ENCODE measurements at regions not wholly inside any gene's neighbourhood (a gene's known extent, or its start where the extent isn't known, plus 50 kb on each side); places are given as distances from the start of the nearest gene placed in this dataset.
"Not testable (repeated sequence)": the region's sequence is repeated elsewhere in the genome, so short reads cannot be mapped to it uniquely, and the experiment has no call there.

DNA sequence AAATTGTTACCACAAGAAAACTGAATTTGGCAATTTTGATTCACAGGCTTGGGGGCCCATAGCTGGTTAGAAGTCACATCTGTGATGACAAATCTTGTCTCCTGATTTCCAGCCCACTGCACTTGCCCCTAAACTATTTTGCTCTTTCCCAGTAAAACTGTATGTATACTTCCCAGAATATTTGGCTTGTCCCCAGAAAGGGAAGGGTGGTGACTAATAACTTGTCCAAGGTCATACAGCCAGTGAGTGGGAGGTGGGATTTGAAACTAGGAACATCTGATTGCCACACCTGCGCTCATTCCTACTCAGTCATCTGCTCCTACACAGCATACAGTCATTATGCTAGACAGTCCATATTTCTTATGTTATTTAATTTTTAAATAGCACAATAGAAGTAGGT lies 304.5 kb downstream of the SDHAF3 start:
- DNase-seq = no peak
- Histone ChIP-seq H3K27me3 (replicated peaks) (no peaks in the 10 kb centered on the region), H3K27ac (no peak overlapping the region), H3K36me3 (replicated peaks) (no peaks in the 10 kb centered on the region), H3K4me3 (ENCODE audit: low read depth, low read length) (no peak overlapping the region)
- in situ Hi-C loops (cut with HindIII; ENCODE audit: low pct_ligation_motif_present, low sequenced_read_pairs) = no loop called here
- TF ChIP-seq, protein P1, sequence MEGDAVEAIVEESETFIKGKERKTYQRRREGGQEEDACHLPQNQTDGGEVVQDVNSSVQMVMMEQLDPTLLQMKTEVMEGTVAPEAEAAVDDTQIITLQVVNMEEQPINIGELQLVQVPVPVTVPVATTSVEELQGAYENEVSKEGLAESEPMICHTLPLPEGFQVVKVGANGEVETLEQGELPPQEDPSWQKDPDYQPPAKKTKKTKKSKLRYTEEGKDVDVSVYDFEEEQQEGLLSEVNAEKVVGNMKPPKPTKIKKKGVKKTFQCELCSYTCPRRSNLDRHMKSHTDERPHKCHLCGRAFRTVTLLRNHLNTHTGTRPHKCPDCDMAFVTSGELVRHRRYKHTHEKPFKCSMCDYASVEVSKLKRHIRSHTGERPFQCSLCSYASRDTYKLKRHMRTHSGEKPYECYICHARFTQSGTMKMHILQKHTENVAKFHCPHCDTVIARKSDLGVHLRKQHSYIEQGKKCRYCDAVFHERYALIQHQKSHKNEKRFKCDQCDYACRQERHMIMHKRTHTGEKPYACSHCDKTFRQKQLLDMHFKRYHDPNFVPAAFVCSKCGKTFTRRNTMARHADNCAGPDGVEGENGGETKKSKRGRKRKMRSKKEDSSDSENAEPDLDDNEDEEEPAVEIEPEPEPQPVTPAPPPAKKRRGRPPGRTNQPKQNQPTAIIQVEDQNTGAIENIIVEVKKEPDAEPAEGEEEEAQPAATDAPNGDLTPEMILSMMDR (IDR thresholded peaks at IDR 0.05; ENCODE audit: low read depth, low read length, missing control alignments) = no peak

GRCh38 chr7:97430006-97430405 lies 301.9 kb upstream of the TAC1 start:
- no peak for DNase-seq
- in situ Hi-C loops (cut with HindIII; ENCODE audit: low pct_ligation_motif_present, low sequenced_read_pairs) = no loop called here
- TF ChIP-seq, protein P1 (IDR thresholded peaks at IDR 0.05; ENCODE audit: low read depth, low read length, missing control alignments) = no peak
- Histone ChIP-seq H3K27me3 (replicated peaks) (no peaks in the 10 kb centered on the region), H3K27ac (no peak overlapping the region), H3K36me3 (replicated peaks) (no peaks in the 10 kb centered on the region), H3K4me3 (ENCODE audit: low read depth, low read length) (no peak overlapping the region)

- no peak for DNase-seq
- in situ Hi-C loops (cut with HindIII; ENCODE audit: low pct_ligation_motif_present, low sequenced_read_pairs) = no loop called here
- no peak overlapping the region for H3K27ac ChIP-seq
- H3K36me3 ChIP-seq (replicated peaks) = no peaks in the 10 kb centered on the region
- H3K4me3 ChIP-seq (ENCODE audit: low read depth, low read length) = no peak overlapping the region
- TF ChIP-seq, protein P1 (IDR thresholded peaks at IDR 0.05; ENCODE audit: low read depth, low read length, missing control alignments) = no peak
- H3K27me3 ChIP-seq (replicated peaks) = no peaks in the 10 kb centered on the region
Measured at GRCh38 chr7:97439637-97440214, 292.2 kb upstream of the TAC1 start.

GRCh38 chr7:97446361-97446760 lies 285.5 kb upstream of the TAC1 start:
- no peak for DNase-seq
- TF ChIP-seq, protein P1 (IDR thresholded peaks at IDR 0.05; ENCODE audit: low read depth, low read length, missing control alignments) = no peak
- H3K4me3 ChIP-seq (ENCODE audit: low read depth, low read length) = no peak overlapping the region
- H3K27me3 ChIP-seq (replicated peaks) = no peaks in the 10 kb centered on the region
- no peak overlapping the region for H3K27ac ChIP-seq
- no peaks in the 10 kb centered on the region for H3K36me3 ChIP-seq (replicated peaks)
- in situ Hi-C loops (cut with HindIII; ENCODE audit: low pct_ligation_motif_present, low sequenced_read_pairs) = no loop called here

- in situ Hi-C loops (cut with HindIII; ENCODE audit: low pct_ligation_motif_present, low sequenced_read_pairs); H3K27ac ChIP-seq; H3K36me3 ChIP-seq (replicated peaks); DNase-seq; H3K27me3 ChIP-seq (replicated peaks); H3K4me3 ChIP-seq (ENCODE audit: low read depth, low read length): not testable (repeated sequence)
Measured at GRCh38 chr7:97449448-97449847, 282.4 kb upstream of the TAC1 start.

GRCh38 chr7:97450516-97450915 lies 281.4 kb upstream of the TAC1 start:
- Histone ChIP-seq H3K27me3 (replicated peaks) (no peaks in the 10 kb centered on the region), H3K27ac (no peak overlapping the region), H3K36me3 (replicated peaks) (no peaks in the 10 kb centered on the region), H3K4me3 (ENCODE audit: low read depth, low read length) (no peak overlapping the region)
- TF ChIP-seq, protein P1 (IDR thresholded peaks at IDR 0.05; ENCODE audit: low read depth, low read length, missing control alignments) = no peak
- DNase-seq = no peak
- in situ Hi-C loops (cut with HindIII; ENCODE audit: low pct_ligation_motif_present, low sequenced_read_pairs) = no loop called here

All from brain microvascular endothelial cell (primary cell).